Parathyroid adenoma (tissue), 2 donors: ENCODE measurements at regions not wholly inside any gene's neighbourhood (a gene's known extent, or its start where the extent isn't known, plus 50 kb on each side); places are given as distances from the start of the nearest gene placed in this dataset.
"Not testable (repeated sequence)": the region's sequence is repeated elsewhere in the genome, so short reads cannot be mapped to it uniquely, and the experiment has no call there.

Source experiments
- H2AFZ ChIP-seq: fragments of 300-600 bp; sonication (generic); one replicate; pipeline ENCODE4 v1.7.0; 2017; ENCODE audit warnings: antibody characterized with exemption, mild to moderate bottlenecking
- H3K27ac ChIP-seq: fragments of 300-600 bp; sonication (generic); one replicate; pipeline ENCODE4 v1.7.0; 2017
- H3K27me3 ChIP-seq: fragments of 300-600 bp; sonication (generic); one replicate; pipeline ENCODE4 v1.7.0; 2017; ENCODE audit warnings: low read length; ENCODE audit not compliant: control insufficient read depth, insufficient read depth
- H3K36me3 ChIP-seq: fragments of 300-600 bp; sonication (generic); one replicate; pipeline ENCODE4 v1.7.0; 2017; ENCODE audit warnings: low read length; ENCODE audit not compliant: control insufficient read depth, insufficient read depth
- H3K4me1 ChIP-seq: fragments of 300-600 bp; sonication (generic); one replicate; pipeline ENCODE4 v1.7.0; 2017; ENCODE audit warnings: control low read depth
- H3K4me2 ChIP-seq: fragments of 300-600 bp; sonication (generic); one replicate; pipeline ENCODE4 v1.7.0; 2017; ENCODE audit warnings: low read length
- H3K4me3 ChIP-seq: fragments of 300-600 bp; sonication (generic); one replicate; pipeline ENCODE4 v1.7.0; 2017; ENCODE audit warnings: low read depth, low read length
- H3K79me2 ChIP-seq: fragments of 300-600 bp; sonication (generic); one replicate; pipeline ENCODE4 v1.7.0; 2017; ENCODE audit warnings: control low read depth
- H3K9ac ChIP-seq: fragments of 300-600 bp; sonication (generic); one replicate; pipeline ENCODE4 v1.7.0; 2017; ENCODE audit warnings: mild to moderate bottlenecking
- H3K9me3 ChIP-seq: fragments of 300-600 bp; sonication (generic); one replicate; pipeline ENCODE4 v1.7.0; 2017; ENCODE audit warnings: low read length; ENCODE audit not compliant: control insufficient read depth
- TF ChIP-seq, protein P1 (sequence below): fragments of 300-600 bp; sonication (generic); IDR thresholded peaks from one replicate; pipeline ENCODE4 v1.7.0; 2017; ENCODE audit warnings: antibody characterized with exemption, mild to moderate bottlenecking
- donor health status: primary hyperparathyroidism.

DNA sequence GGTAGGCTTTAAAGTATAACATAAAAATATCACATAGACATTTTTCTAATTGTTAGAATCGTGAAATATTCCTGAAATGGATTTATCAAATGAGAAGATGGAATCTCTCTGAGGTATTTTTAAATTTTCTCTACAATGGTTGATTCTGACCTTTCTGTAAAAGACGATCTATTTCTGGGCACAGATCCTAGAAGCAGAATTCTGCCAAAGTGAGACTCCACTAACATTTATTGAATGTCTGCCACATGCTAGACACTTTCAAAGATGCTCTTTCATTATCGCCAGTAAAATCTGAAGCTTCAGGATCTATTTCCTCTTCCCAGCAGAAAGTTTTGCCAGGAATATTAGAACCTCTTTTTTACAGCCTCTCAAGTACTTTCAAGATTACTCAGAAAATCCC lies 64.1 kb upstream of the TMEM45B start:
- no peaks in the 10 kb centered on the region for H3K36me3 ChIP-seq
- H3K4me2 ChIP-seq = no peak overlapping the region
- H3K9ac ChIP-seq = no peak overlapping the region
- H3K79me2 ChIP-seq = no peaks in the 10 kb centered on the region
- no peak overlapping the region for H2AFZ ChIP-seq
- H3K27ac ChIP-seq = no peak overlapping the region
- TF ChIP-seq, protein P1, sequence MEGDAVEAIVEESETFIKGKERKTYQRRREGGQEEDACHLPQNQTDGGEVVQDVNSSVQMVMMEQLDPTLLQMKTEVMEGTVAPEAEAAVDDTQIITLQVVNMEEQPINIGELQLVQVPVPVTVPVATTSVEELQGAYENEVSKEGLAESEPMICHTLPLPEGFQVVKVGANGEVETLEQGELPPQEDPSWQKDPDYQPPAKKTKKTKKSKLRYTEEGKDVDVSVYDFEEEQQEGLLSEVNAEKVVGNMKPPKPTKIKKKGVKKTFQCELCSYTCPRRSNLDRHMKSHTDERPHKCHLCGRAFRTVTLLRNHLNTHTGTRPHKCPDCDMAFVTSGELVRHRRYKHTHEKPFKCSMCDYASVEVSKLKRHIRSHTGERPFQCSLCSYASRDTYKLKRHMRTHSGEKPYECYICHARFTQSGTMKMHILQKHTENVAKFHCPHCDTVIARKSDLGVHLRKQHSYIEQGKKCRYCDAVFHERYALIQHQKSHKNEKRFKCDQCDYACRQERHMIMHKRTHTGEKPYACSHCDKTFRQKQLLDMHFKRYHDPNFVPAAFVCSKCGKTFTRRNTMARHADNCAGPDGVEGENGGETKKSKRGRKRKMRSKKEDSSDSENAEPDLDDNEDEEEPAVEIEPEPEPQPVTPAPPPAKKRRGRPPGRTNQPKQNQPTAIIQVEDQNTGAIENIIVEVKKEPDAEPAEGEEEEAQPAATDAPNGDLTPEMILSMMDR = no peak
- no peak overlapping the region for H3K4me3 ChIP-seq
- no peaks in the 10 kb centered on the region for H3K27me3 ChIP-seq
- H3K4me1 ChIP-seq = no peaks in the 10 kb centered on the region
- no peaks in the 10 kb centered on the region for H3K9me3 ChIP-seq

GRCh38 chr11:129763569-129763968 lies 52.1 kb upstream of the TMEM45B start:
- H3K27me3 ChIP-seq, H3K4me3 ChIP-seq, H3K27ac ChIP-seq, H3K36me3 ChIP-seq, H3K4me1 ChIP-seq, H3K4me2 ChIP-seq, H3K9ac ChIP-seq, H3K9me3 ChIP-seq, H2AFZ ChIP-seq, H3K79me2 ChIP-seq: not testable (repeated sequence)

DNA sequence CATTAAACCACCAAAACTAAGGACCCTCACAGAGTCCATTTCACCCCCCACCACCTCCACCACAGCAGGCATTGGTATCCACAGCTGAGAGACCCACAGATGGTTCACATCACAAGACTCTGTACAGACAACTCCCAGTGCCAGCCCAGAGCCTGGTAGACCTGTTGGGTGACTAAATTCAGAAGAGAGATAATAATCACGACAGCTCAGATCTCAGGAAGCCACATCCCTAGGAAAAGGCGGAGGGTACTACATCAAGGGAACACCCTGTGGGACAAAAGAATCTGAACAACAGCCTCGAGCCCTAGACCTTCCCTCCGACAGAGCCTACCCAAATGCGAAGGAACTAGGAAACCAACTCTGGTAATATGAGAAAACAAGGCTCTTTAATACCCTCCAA lies 51.4 kb upstream of the TMEM45B start:
- not testable (repeated sequence) for H3K4me3 ChIP-seq, H3K36me3 ChIP-seq, H3K4me1 ChIP-seq, H3K79me2 ChIP-seq, H3K4me2 ChIP-seq, H3K9ac ChIP-seq, H2AFZ ChIP-seq, H3K27ac ChIP-seq, H3K9me3 ChIP-seq, H3K27me3 ChIP-seq
